Neural cell (in vitro differentiated cells): ENCODE measurements at regions not wholly inside any gene's neighbourhood (a gene's known extent, or its start where the extent isn't known, plus 50 kb on each side); places are given as distances from the start of the nearest gene placed in this dataset.
A peak's percentile ranks its signal among the peaks of the same experiment; 100 is the strongest.

Source experiments
- H2AFZ ChIP-seq: fragments of 200-600, 300-800 bp; sonication (generic), shearing (Covaris generic); 2 replicates; pipeline ENCODE4 v1.6.0; 2014; ENCODE audit warnings: low read depth, mild to moderate bottlenecking, antibody characterized with exemption, low read length, moderate library complexity
- H3F3A ChIP-seq: fragments of 200-600 bp; shearing (Covaris generic); 2 replicates; pipeline ENCODE4 v1.6.1; 2016; ENCODE audit warnings: mild to moderate bottlenecking, moderate library complexity, mixed read lengths, antibody characterized with exemption, low read length; ENCODE audit not compliant: insufficient read depth, poor library complexity, severe bottlenecking
- H3K27ac ChIP-seq: fragments of 200-600, 300-800 bp; sonication (generic), shearing (Covaris generic); 2 replicates; pipeline ENCODE4 v1.5.1; 2014; ENCODE audit warnings: mild to moderate bottlenecking, low read length, moderate library complexity
- H3K27me3 ChIP-seq: fragments of 300-800, 200-600 bp; sonication (generic), shearing (Covaris generic); 2 replicates; pipeline ENCODE4 v1.6.0; 2014; ENCODE audit warnings: mild to moderate bottlenecking, low read depth, low read length, moderate library complexity; ENCODE audit not compliant: insufficient read depth
- H3K36me3 ChIP-seq: fragments of 300-800, 200-600 bp; sonication (generic), shearing (Covaris generic); 2 replicates; pipeline ENCODE4 v1.5.1; 2014; ENCODE audit warnings: mild to moderate bottlenecking, antibody characterized with exemption, low read length, moderate library complexity; ENCODE audit not compliant: insufficient read depth
- H3K4me2 ChIP-seq: fragments of 300-800, 200-600 bp; sonication (generic), shearing (Covaris generic); 2 replicates; pipeline ENCODE4 v1.6.0; 2014; ENCODE audit warnings: mild to moderate bottlenecking, low read length
- H3K4me3 ChIP-seq: fragments of 300-800, 200-600 bp; sonication (generic), shearing (Covaris generic); 2 replicates; pipeline ENCODE4 v1.5.1; 2014; ENCODE audit warnings: mild to moderate bottlenecking, low read length, moderate library complexity
- H3K79me2 ChIP-seq: fragments of 200-600 bp; shearing (Covaris generic); replicated peaks from 2 replicates; pipeline ENCODE4 v1.6.0; 2014; ENCODE audit warnings: mild to moderate bottlenecking, low read length, moderate library complexity; ENCODE audit not compliant: insufficient read depth
- H3K9ac ChIP-seq: fragments of 300-800, 200-600 bp; sonication (generic), shearing (Covaris generic); 2 replicates; pipeline ENCODE4 v1.6.1; 2016; ENCODE audit warnings: mild to moderate bottlenecking, low read length, mixed read lengths
- H3K9me2 ChIP-seq: fragments of 200-600 bp; shearing (Covaris generic); 2 replicates; pipeline ENCODE4 v1.6.1; 2016; ENCODE audit warnings: mild to moderate bottlenecking, low read length, mixed read lengths; ENCODE audit not compliant: insufficient read depth
- H3K9me3 ChIP-seq: fragments of 200-600, 300-800 bp; sonication (generic), shearing (Covaris generic); 2 replicates; pipeline ENCODE4 v1.6.1; 2016; ENCODE audit warnings: mild to moderate bottlenecking, mixed run types, low read length, moderate library complexity, mixed read lengths
- H4K20me1 ChIP-seq: fragments of 200-600 bp; shearing (Covaris generic); 2 replicates; pipeline ENCODE4 v1.6.1; 2016; ENCODE audit warnings: mild to moderate bottlenecking, mixed run types; ENCODE audit not compliant: insufficient read depth
- CTCF ChIP-seq: fragments of 450-650 bp; IDR thresholded peaks from 2 replicates; pipeline ENCODE4 v1.5.1; 2014; ENCODE audit warnings: antibody characterized with exemption, mild to moderate bottlenecking, moderate library complexity; ENCODE audit not compliant: poor library complexity, severe bottlenecking
- EP300 ChIP-seq: fragments of 450-650 bp; conservative IDR thresholded peaks from 2 replicates; pipeline ENCODE4 v1.6.1; 2014; ENCODE audit warnings: antibody characterized with exemption, mild to moderate bottlenecking, moderate library complexity; ENCODE audit not compliant: poor library complexity, severe bottlenecking
- EZH2 ChIP-seq: fragments of 200-600, 300-800 bp; shearing (Covaris generic), sonication (generic); IDR thresholded peaks from 2 replicates; pipeline ENCODE4 v1.6.1; 2014; ENCODE audit warnings: antibody characterized with exemption, low read length, borderline replicate concordance, mild to moderate bottlenecking; ENCODE audit not compliant: insufficient read depth, poor library complexity, severe bottlenecking
- MXI1 ChIP-seq: fragments of 450-650 bp; conservative IDR thresholded peaks from 2 replicates; pipeline ENCODE4 v1.6.1; 2014; ENCODE audit warnings: antibody characterized with exemption, mild to moderate bottlenecking; ENCODE audit not compliant: poor library complexity, severe bottlenecking
- POLR2AphosphoS5 ChIP-seq: IDR thresholded peaks from 2 replicates; pipeline ENCODE4 v1.6.1; 2012
- RAD21 ChIP-seq: fragments of 450-650 bp; conservative IDR thresholded peaks from 2 replicates; pipeline ENCODE4 v1.6.1; 2014; ENCODE audit warnings: antibody characterized with exemption, mild to moderate bottlenecking, moderate library complexity
- SMC3 ChIP-seq: fragments of 450-650 bp; conservative IDR thresholded peaks from 2 replicates; pipeline ENCODE4 v1.6.1; 2014; ENCODE audit warnings: antibody characterized with exemption, mild to moderate bottlenecking, moderate library complexity; ENCODE audit not compliant: poor library complexity
- TAF1 ChIP-seq: IDR thresholded peaks from 2 replicates; pipeline ENCODE4 v1.6.1; 2012; ENCODE audit warnings: low read depth
- TF ChIP-seq, protein P1 (sequence below): IDR thresholded peaks from 2 replicates; pipeline ENCODE4 v1.6.1; 2012; ENCODE audit warnings: borderline replicate concordance

- no peaks in the 10 kb centered on the region for H3K79me2 ChIP-seq
- no peak overlapping the region for H2AFZ ChIP-seq
- no peak overlapping the region for H3K9ac ChIP-seq
- no peak overlapping the region for H3K27ac ChIP-seq
- no peaks in the 10 kb centered on the region for H4K20me1 ChIP-seq
- H3K9me2 ChIP-seq, result no peaks in the 10 kb centered on the region
- H3K27me3 ChIP-seq, result no peaks in the 10 kb centered on the region
- no peaks in the 10 kb centered on the region for H3K36me3 ChIP-seq
- peak; percentile 77 for TF ChIP-seq EP300
- peak; percentile 58 for TF ChIP-seq POLR2AphosphoS5
- TF ChIP-seq EZH2, result no peak
- H3F3A ChIP-seq, result no peaks in the 10 kb centered on the region
- no peaks in the 10 kb centered on the region for H3K9me3 ChIP-seq
- H3K4me3 ChIP-seq, result peak overlapping the region; percentile 7
- no peak overlapping the region for H3K4me2 ChIP-seq
Measured at GRCh38 chr2:117723888-117724434, 90.5 kb upstream of the DDX18 start.

DNA sequence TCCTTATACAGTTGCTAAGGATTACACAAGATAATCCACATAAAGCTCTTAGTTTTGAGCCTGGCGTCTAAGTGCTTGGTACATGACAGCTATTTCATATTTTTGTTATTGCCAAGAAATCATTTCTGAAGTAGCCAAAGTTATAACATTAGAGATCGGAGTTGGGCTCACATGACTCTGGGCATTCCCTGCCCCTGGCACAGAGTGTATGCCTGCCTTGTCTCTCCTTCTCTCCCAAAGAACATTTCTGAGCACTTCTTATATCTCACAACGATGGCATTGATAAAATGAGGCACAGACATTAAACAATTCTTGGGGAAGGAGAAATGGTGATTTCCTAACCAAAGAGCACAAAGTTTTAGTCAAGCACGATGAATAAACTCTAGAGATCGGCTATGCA lies 87.7 kb upstream of the DDX18 start:
- no peak for TF ChIP-seq EZH2
- no peak for TF ChIP-seq EP300
- TF ChIP-seq RAD21, result no peak
- no peak for TF ChIP-seq SMC3
- TF ChIP-seq, protein P1, sequence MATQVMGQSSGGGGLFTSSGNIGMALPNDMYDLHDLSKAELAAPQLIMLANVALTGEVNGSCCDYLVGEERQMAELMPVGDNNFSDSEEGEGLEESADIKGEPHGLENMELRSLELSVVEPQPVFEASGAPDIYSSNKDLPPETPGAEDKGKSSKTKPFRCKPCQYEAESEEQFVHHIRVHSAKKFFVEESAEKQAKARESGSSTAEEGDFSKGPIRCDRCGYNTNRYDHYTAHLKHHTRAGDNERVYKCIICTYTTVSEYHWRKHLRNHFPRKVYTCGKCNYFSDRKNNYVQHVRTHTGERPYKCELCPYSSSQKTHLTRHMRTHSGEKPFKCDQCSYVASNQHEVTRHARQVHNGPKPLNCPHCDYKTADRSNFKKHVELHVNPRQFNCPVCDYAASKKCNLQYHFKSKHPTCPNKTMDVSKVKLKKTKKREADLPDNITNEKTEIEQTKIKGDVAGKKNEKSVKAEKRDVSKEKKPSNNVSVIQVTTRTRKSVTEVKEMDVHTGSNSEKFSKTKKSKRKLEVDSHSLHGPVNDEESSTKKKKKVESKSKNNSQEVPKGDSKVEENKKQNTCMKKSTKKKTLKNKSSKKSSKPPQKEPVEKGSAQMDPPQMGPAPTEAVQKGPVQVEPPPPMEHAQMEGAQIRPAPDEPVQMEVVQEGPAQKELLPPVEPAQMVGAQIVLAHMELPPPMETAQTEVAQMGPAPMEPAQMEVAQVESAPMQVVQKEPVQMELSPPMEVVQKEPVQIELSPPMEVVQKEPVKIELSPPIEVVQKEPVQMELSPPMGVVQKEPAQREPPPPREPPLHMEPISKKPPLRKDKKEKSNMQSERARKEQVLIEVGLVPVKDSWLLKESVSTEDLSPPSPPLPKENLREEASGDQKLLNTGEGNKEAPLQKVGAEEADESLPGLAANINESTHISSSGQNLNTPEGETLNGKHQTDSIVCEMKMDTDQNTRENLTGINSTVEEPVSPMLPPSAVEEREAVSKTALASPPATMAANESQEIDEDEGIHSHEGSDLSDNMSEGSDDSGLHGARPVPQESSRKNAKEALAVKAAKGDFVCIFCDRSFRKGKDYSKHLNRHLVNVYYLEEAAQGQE, result no peak
- TF ChIP-seq CTCF, result no peak
- TF ChIP-seq POLR2AphosphoS5, result no peak
- no peak for TF ChIP-seq TAF1
- no peak for TF ChIP-seq MXI1
- Histone ChIP-seq H3K4me3 (no peak overlapping the region), H3F3A (no peaks in the 10 kb centered on the region), H2AFZ (no peak overlapping the region), H3K79me2 (no peaks in the 10 kb centered on the region), H3K27ac (no peak overlapping the region), H3K9ac (no peak overlapping the region), H3K4me2 (no peak overlapping the region), H3K9me3 (no peaks in the 10 kb centered on the region), H3K9me2 (no peaks in the 10 kb centered on the region), H3K36me3 (no peaks in the 10 kb centered on the region), H3K27me3 (no peaks in the 10 kb centered on the region), H4K20me1 (no peaks in the 10 kb centered on the region)

GRCh38 chr2:117737846-117738245 lies 76.6 kb upstream of the DDX18 start:
- Histone ChIP-seq H3K79me2 (no peaks in the 10 kb centered on the region), H3K4me3 (no peak overlapping the region), H3K9ac (no peak overlapping the region)

More at GRCh38 chr2:117737846-117738245, 76.6 kb upstream of the DDX18 start:
- H3K27ac ChIP-seq, result no peak overlapping the region
- no peak overlapping the region for H2AFZ ChIP-seq
- no peaks in the 10 kb centered on the region for H3K9me3 ChIP-seq
- no peaks in the 10 kb centered on the region for H3K9me2 ChIP-seq
- TF ChIP-seq EP300, result peak; percentile 95
- TF ChIP-seq, protein P1, result no peak
- no peak for TF ChIP-seq MXI1
- TF ChIP-seq POLR2AphosphoS5, result peak; percentile 78
- TF ChIP-seq TAF1, result no peak
- peak; percentile 49 for TF ChIP-seq CTCF
- TF ChIP-seq RAD21, result peak; percentile 51
- no peak for TF ChIP-seq EZH2
- peak; percentile 43 for TF ChIP-seq SMC3
- H3K36me3 ChIP-seq, result no peaks in the 10 kb centered on the region
- H3K27me3 ChIP-seq, result no peaks in the 10 kb centered on the region
- H4K20me1 ChIP-seq, result no peaks in the 10 kb centered on the region
- no peaks in the 10 kb centered on the region for H3F3A ChIP-seq
- no peak overlapping the region for H3K4me2 ChIP-seq
